DMS 273 (cell line): ENCODE measurements at regions not wholly inside any gene's neighbourhood (a gene's known extent, or its start where the extent isn't known, plus 50 kb on each side); places are given as distances from the start of the nearest gene placed in this dataset.

Experiments
- DNase-seq: peaks from one replicate; lab custom pipeline; 2025; ENCODE audit not compliant: unreplicated experiment; lab: John Stamatoyannopoulos, UW

GRCh38 chr11:62073061-62073460, 50.8 kb upstream of the INCENP start:
- DNase-seq: no peak

- no peak for DNase-seq
These were observed 52.4 kb upstream of the INCENP start for GRCh38 chr11:62071408-62071807.

- no peak for DNase-seq
These were observed 53.6 kb upstream of the INCENP start for GRCh38 chr11:62069986-62070919.

GRCh38 chr11:62069374-62069773, 54.4 kb upstream of the INCENP start:
- DNase-seq: no peak

GRCh38 chr11:62068730-62069129, 55.1 kb upstream of the INCENP start:
- DNase-seq: no peak

- no peak for DNase-seq
These were observed 56.1 kb upstream of the INCENP start for GRCh38 chr11:62067741-62068140.

- no peak for DNase-seq
These were observed 59.6 kb upstream of the INCENP start for GRCh38 chr11:62064221-62064620.

GRCh38 chr11:62062223-62062861, 61.5 kb upstream of the INCENP start:
- no peak for DNase-seq

GRCh38 chr11:62061356-62062222, 62.2 kb upstream of the INCENP start:
- DNase-seq: no peak

GRCh38 chr11:62057069-62057468, 66.7 kb upstream of the INCENP start:
- DNase-seq: no peak

GRCh38 chr11:62055970-62056369, 67.8 kb upstream of the INCENP start:
- DNase-seq: no peak

GRCh38 chr11:62054484-62055121, 69.2 kb upstream of the INCENP start:
- DNase-seq: peak; percentile 6

- DNase-seq: no peak
These were observed 69.7 kb upstream of the INCENP start for GRCh38 chr11:62054081-62054480.

- no peak for DNase-seq
These were observed 73.1 kb upstream of the INCENP start for GRCh38 chr11:62050716-62051115.

GRCh38 chr11:62048100-62048499, 75.7 kb upstream of the INCENP start:
- DNase-seq: no peak

- no peak for DNase-seq
These were observed 77.2 kb upstream of the INCENP start for GRCh38 chr11:62046568-62047100.

- DNase-seq: no peak
These were observed 77.2 kb upstream of the FTH1 start for GRCh38 chr11:62044639-62045121.

GRCh38 chr11:62035293-62035692, 67.9 kb upstream of the FTH1 start:
- no peak for DNase-seq

GRCh38 chr11:62034036-62034338, 66.6 kb upstream of the FTH1 start:
- DNase-seq: no peak

- no peak for DNase-seq
These were observed 66.0 kb upstream of the FTH1 start for GRCh38 chr11:62033191-62034035.
